CD4-positive, alpha-beta T cell treated with Interleukin-4 for 4 hours (primary cell): ENCODE measurements at regions not wholly inside any gene's neighbourhood (a gene's known extent, or its start where the extent isn't known, plus 50 kb on each side); places are given as distances from the start of the nearest gene placed in this dataset.

ENCODE experiments used
- DNase-seq: peaks from one replicate; pipeline ENCODE4 v3.0.0-alpha.2; 2020

GRCh38 chr9:1939926-1940368, 75.2 kb upstream of the SMARCA2 start:
- DNase-seq, result peak; percentile 47

GRCh38 chr9:1941989-1942388, 73.2 kb upstream of the SMARCA2 start:
- no peak for DNase-seq

- no peak for DNase-seq
These were observed 68.4 kb upstream of the SMARCA2 start for GRCh38 chr9:1946526-1947283.

- DNase-seq, result no peak
These were observed 67.7 kb upstream of the SMARCA2 start for GRCh38 chr9:1947438-1947837.

- no peak for DNase-seq
These were observed 66.6 kb upstream of the SMARCA2 start for GRCh38 chr9:1948541-1948940.

GRCh38 chr9:1951446-1951845, 63.7 kb upstream of the SMARCA2 start:
- no peak for DNase-seq

GRCh38 chr9:1952001-1952400, 63.1 kb upstream of the SMARCA2 start:
- DNase-seq, result no peak

- DNase-seq, result no peak
These were observed 60.9 kb upstream of the SMARCA2 start for GRCh38 chr9:1954238-1954637.

GRCh38 chr9:1956958-1957357, 58.2 kb upstream of the SMARCA2 start:
- no peak for DNase-seq

- no peak for DNase-seq
These were observed 57.3 kb upstream of the SMARCA2 start for GRCh38 chr9:1957856-1958255.

- no peak for DNase-seq
These were observed 55.8 kb upstream of the SMARCA2 start for GRCh38 chr9:1959371-1959770.

GRCh38 chr9:1960342-1961042, 54.7 kb upstream of the SMARCA2 start:
- DNase-seq, result no peak

GRCh38 chr9:1962122-1962521, 53.0 kb upstream of the SMARCA2 start:
- no peak for DNase-seq

GRCh38 chr9:1962588-1963106, 52.5 kb upstream of the SMARCA2 start:
- DNase-seq, result no peak

- no peak for DNase-seq
These were observed 51.1 kb upstream of the SMARCA2 start for GRCh38 chr9:1964093-1964492.
